A673 (cell line): ENCODE measurements at regions not wholly inside any gene's neighbourhood (a gene's known extent, or its start where the extent isn't known, plus 50 kb on each side); places are given as distances from the start of the nearest gene placed in this dataset.

ENCODE experiments used
- BruUV-seq: library from RNA; stranded (reverse); fragments of 400-500 nt; replicated peaks from 2 replicates; lab custom pipeline; 2021; lab: Mats Ljungman, UMichigan
- CTCF ChIA-PET: fragments of 300-600 bp; sonication (Branson Sonifier 250); formaldehyde crosslinking; loops from one replicate; lab custom pipeline; 2022; ENCODE audit warnings: antibody characterized with exemption; lab: Charles Lee
- POLR2A ChIA-PET: fragments of 300-600 bp; sonication (Branson Sonifier 250); formaldehyde crosslinking; loops from one replicate; lab custom pipeline; 2022; ENCODE audit warnings: antibody characterized with exemption; ENCODE audit not compliant: low non-redundant PET; lab: Charles Lee
- DNase-seq: peaks from one replicate; pipeline ENCODE4 v3.0.0-alpha.2; 2015; ENCODE audit warnings: low spot score
- H3K27ac ChIP-seq: fragments of 200-600 bp; sonication (generic); 2 replicates; pipeline ENCODE4 v1.5.1; 2016; ENCODE audit warnings: mixed run types, low read depth, mild to moderate bottlenecking, mixed read lengths, antibody characterized with exemption, low read length; ENCODE audit not compliant: poor library complexity, severe bottlenecking
- H3K27me3 ChIP-seq: fragments of 200-600 bp; sonication (generic); replicated peaks from 2 replicates; pipeline ENCODE4 v1.6.1; 2017; ENCODE audit warnings: mixed run types, low read depth, mild to moderate bottlenecking, mixed read lengths, antibody characterized with exemption, low read length; ENCODE audit not compliant: insufficient read depth, poor library complexity
- H3K36me3 ChIP-seq: fragments of 200-600 bp; sonication (generic); 2 replicates; pipeline ENCODE4 v1.6.1; 2016; ENCODE audit warnings: mixed run types, mild to moderate bottlenecking, mixed read lengths, antibody characterized with exemption, low read length; ENCODE audit not compliant: insufficient read depth, poor library complexity, severe bottlenecking
- H3K4me1 ChIP-seq: fragments of 200-600 bp; sonication (generic); 2 replicates; pipeline ENCODE4 v1.6.1; 2017; ENCODE audit warnings: mixed run types, mild to moderate bottlenecking, mixed read lengths, antibody characterized with exemption, low read length; ENCODE audit not compliant: insufficient read depth, poor library complexity, severe bottlenecking
- H3K4me3 ChIP-seq: fragments of 200-600 bp; sonication (generic); 2 replicates; pipeline ENCODE4 v1.5.1; 2016; ENCODE audit warnings: low read depth, mixed run types, mild to moderate bottlenecking, mixed read lengths, low read length; ENCODE audit not compliant: poor library complexity, severe bottlenecking
- H3K9me3 ChIP-seq: fragments of 200-600 bp; sonication (generic); 2 replicates; pipeline ENCODE4 v1.6.1; 2016; ENCODE audit warnings: mixed run types, low read depth, mild to moderate bottlenecking, mixed read lengths, antibody characterized with exemption, low read length; ENCODE audit not compliant: poor library complexity, severe bottlenecking
- EZH2 ChIP-seq: fragments of 200-600 bp; sonication (generic); IDR thresholded peaks from 2 replicates; pipeline ENCODE4 v1.6.1; 2017; ENCODE audit warnings: borderline replicate concordance, low read depth, mild to moderate bottlenecking, mixed read lengths, antibody characterized with exemption, low read length; ENCODE audit not compliant: poor library complexity, severe bottlenecking
- intact Hi-C: fragments of 100-400 bp; cut with micrococcal nuclease; formaldehyde crosslinking; loops from one replicate; pipeline ENCODE4 v1.10.0; 2022; ENCODE audit not compliant: unreplicated experiment
- TF ChIP-seq, protein P1 (sequence below): fragments of 300-800, 200-600 bp; sonication (generic); conservative IDR thresholded peaks from 2 replicates; pipeline ENCODE4 v1.5.1; 2017; ENCODE audit warnings: low read depth, mild to moderate bottlenecking, antibody characterized with exemption, low read length, moderate library complexity, mixed read lengths

DNA sequence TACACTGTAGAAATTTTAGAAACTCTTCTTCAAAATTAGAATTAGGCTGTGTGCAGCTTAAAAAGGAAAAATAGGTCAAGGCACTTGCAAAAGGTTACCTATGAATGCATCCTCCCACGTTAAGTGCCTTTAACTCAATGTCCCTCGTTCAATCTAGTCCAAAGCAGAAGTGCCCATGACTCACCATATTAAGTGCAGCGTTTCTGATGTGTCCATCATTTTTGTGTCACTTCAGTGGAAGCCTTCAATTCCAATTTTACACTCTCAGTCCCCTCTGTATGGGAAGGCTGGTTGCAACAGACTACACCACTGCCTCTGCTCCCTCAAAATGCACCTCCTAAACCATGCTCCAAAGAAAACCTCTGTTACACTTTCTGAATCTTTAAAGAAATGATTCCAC is 53.4 kb downstream of the FOXB1 start:
- CTCF ChIA-PET, result no interaction called here

GRCh38 chr15:60059186-60059585 is 55.1 kb downstream of the FOXB1 start:
- DNase-seq, result no peak
- Histone ChIP-seq H3K4me3 (no peak overlapping the region), H3K27me3 (peaks cover 7% of the 10 kb centered on the region), H3K9me3 (peaks cover 10% of the 10 kb centered on the region), H3K27ac (no peak overlapping the region), H3K4me1 (no peaks in the 10 kb centered on the region), H3K36me3 (no peaks in the 10 kb centered on the region)
- no TSS peak for BruUV-seq
- ChIA-PET CTCF (no interaction called here), POLR2A (no interaction called here)
- no peak for TF ChIP-seq EZH2
- TF ChIP-seq, protein P1, sequence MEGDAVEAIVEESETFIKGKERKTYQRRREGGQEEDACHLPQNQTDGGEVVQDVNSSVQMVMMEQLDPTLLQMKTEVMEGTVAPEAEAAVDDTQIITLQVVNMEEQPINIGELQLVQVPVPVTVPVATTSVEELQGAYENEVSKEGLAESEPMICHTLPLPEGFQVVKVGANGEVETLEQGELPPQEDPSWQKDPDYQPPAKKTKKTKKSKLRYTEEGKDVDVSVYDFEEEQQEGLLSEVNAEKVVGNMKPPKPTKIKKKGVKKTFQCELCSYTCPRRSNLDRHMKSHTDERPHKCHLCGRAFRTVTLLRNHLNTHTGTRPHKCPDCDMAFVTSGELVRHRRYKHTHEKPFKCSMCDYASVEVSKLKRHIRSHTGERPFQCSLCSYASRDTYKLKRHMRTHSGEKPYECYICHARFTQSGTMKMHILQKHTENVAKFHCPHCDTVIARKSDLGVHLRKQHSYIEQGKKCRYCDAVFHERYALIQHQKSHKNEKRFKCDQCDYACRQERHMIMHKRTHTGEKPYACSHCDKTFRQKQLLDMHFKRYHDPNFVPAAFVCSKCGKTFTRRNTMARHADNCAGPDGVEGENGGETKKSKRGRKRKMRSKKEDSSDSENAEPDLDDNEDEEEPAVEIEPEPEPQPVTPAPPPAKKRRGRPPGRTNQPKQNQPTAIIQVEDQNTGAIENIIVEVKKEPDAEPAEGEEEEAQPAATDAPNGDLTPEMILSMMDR, result no peak
- intact Hi-C loops, result no loop called here

More for the DNA sequence above, 53.4 kb downstream of the FOXB1 start:
- intact Hi-C loops, result no loop called here
- Histone ChIP-seq H3K4me1 (no peaks in the 10 kb centered on the region), H3K9me3 (peaks cover 10% of the 10 kb centered on the region), H3K27ac (no peak overlapping the region), H3K27me3 (peaks cover 7% of the 10 kb centered on the region), H3K4me3 (no peak overlapping the region), H3K36me3 (no peaks in the 10 kb centered on the region)
- no TSS peak for BruUV-seq
- POLR2A ChIA-PET, result no interaction called here
- DNase-seq, result no peak
- TF ChIP-seq EZH2, result no peak
- TF ChIP-seq, protein P1, result no peak

- intact Hi-C loops, result no loop called here
- CTCF ChIA-PET, result no interaction called here
These were observed 57.6 kb downstream of the FOXB1 start for GRCh38 chr15:60061758-60062157.

More at GRCh38 chr15:60061758-60062157, 57.6 kb downstream of the FOXB1 start:
- peaks cover 3% of the 10 kb centered on the region for H3K27me3 ChIP-seq
- H3K27ac ChIP-seq, result no peak overlapping the region
- no peak overlapping the region for H3K4me3 ChIP-seq
- no peaks in the 10 kb centered on the region for H3K4me1 ChIP-seq
- H3K9me3 ChIP-seq, result peaks cover 10% of the 10 kb centered on the region
- BruUV-seq, result no TSS peak
- no peaks in the 10 kb centered on the region for H3K36me3 ChIP-seq
- POLR2A ChIA-PET, result no interaction called here
- TF ChIP-seq, protein P1, result no peak
- TF ChIP-seq EZH2, result no peak
- DNase-seq, result no peak
